ENCODE measurements at regions not wholly inside any gene's neighbourhood (a gene's known extent, or its start where the extent isn't known, plus 50 kb on each side); places are given as distances from the start of the nearest gene placed in this dataset.

DNA sequence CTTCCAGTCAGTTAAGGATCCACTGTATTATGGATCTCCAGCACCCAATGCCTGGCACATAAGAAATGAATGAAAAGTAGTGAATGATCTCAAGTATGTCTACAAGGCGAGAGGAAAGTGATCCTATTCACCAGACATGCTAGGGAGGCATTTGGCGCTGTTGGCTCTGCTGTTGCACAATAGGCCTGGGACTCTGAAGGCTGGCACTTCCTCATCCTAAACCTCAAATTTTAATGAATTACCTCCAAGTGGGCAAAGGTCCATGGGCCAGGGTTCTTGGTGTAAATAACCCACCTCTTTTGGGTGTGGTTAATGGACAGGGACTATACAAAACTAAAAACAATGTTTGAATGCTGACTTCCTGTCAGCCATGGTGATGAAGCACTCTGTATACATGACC, 173.4 kb upstream of the PZP start:
- CTCF ChIA-PET, result interaction anchor here (0.6 kb wide), 1 partner anchor 413 kb away, joined by 3 read pairs; no protein-coding TSS in a partner anchor
- TF ChIP-seq, protein P1, sequence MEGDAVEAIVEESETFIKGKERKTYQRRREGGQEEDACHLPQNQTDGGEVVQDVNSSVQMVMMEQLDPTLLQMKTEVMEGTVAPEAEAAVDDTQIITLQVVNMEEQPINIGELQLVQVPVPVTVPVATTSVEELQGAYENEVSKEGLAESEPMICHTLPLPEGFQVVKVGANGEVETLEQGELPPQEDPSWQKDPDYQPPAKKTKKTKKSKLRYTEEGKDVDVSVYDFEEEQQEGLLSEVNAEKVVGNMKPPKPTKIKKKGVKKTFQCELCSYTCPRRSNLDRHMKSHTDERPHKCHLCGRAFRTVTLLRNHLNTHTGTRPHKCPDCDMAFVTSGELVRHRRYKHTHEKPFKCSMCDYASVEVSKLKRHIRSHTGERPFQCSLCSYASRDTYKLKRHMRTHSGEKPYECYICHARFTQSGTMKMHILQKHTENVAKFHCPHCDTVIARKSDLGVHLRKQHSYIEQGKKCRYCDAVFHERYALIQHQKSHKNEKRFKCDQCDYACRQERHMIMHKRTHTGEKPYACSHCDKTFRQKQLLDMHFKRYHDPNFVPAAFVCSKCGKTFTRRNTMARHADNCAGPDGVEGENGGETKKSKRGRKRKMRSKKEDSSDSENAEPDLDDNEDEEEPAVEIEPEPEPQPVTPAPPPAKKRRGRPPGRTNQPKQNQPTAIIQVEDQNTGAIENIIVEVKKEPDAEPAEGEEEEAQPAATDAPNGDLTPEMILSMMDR (conservative IDR thresholded peaks at IDR 0.05; ENCODE audit: low read depth), result no peak
- no peak for DNase-seq (ENCODE audit: low spot score)
- POLR2A ChIA-PET (ENCODE audit: low non-redundant PET), result no interaction called here
- no peak overlapping the region for H3K27ac ChIP-seq

DNA sequence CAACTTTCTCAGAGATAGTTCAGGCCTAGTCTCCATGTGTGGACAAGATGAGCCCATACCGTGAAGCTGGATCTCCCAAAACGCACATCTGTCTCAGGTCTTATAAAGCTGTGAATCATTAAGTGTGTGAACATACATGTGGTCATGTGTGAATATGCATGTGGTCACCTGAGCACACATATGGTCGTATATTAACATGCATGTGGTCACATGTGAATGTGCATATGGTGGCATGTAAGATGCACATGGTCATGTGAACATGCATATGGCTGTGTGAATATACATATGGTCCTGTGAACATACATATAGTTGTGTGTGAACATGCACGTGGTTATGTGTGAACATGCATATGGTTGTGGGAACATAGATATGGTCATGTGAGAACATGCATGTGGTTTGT, 172.5 kb upstream of the PZP start:
- TF ChIP-seq, protein P1 (conservative IDR thresholded peaks at IDR 0.05; ENCODE audit: low read depth), result no peak
- DNase-seq (ENCODE audit: low spot score), result no peak
- CTCF ChIA-PET, result interaction anchor here (0.5 kb wide), 1 partner anchor 723 kb away, joined by 7 read pairs; no protein-coding TSS in a partner anchor
- POLR2A ChIA-PET (ENCODE audit: low non-redundant PET), result no interaction called here
- no peak overlapping the region for H3K27ac ChIP-seq

DNA sequence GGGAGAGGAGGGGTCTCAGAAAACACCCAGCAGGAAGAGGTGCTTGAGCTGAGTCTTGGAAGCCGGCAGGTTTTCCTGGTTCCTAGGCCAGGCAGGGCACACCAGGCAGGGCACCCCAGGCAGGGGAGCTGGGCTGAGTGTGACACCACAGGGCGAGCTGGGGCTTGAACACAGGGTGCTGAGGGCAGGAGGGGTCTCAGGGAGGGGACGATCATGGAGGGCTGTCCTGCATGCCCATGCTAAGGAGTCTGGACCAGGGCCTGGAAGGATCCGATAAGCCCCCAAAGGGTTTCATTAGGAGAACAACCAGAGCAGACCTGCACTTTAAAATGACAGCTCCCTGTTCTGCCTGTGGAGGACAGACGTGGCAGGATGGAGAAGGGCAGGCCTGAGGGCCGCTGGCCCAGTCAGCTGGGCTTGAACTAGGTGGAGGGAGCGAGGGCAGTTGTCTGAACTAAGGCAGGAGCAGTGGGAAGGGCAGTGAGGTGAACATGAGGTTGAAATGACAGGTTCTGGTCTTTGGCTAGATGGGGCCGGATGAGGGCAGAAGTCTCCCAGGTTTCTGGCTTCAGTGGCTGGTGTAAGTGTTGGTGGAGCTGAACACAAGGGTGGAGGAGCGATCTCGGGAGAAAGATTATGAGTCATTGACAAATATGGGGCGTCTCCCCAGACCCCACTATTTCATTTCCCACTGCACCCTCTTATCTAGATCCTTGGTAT, 171.0 kb upstream of the PZP start:
- TF ChIP-seq, protein P1 (conservative IDR thresholded peaks at IDR 0.05; ENCODE audit: low read depth), result no peak
- no peak overlapping the region for H3K27ac ChIP-seq
- ChIA-PET CTCF (interaction anchor here (0.5 to 1.4 kb wide), 5 partner anchors 38 to 316 kb away, joined by 3 to 10 read pairs (median 3); no protein-coding TSS in a partner anchor), POLR2A (ENCODE audit: low non-redundant PET) (no interaction called here)
- DNase-seq (ENCODE audit: low spot score), result no peak

DNA sequence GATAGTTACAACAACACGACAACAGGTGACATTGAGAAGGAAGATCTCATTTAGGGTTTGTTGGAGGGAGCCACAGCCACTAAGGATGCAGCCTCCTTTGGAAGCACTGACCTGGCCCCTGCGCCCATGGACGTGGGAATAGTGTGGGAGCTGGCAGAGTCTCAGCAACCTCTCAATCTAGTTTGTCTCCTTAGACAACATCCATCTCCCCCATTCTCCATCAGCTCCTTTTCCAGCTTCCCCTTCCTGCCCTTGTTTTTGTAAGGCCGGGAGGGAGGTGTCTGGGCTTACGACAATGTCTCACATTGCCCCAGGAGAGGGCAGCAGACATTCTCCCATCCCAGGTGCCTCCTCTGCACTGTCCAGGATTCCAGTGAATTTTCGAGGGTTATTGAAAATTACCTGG, 170.2 kb upstream of the PZP start:
- TF ChIP-seq, protein P1 (conservative IDR thresholded peaks at IDR 0.05; ENCODE audit: low read depth), result no peak
- ChIA-PET CTCF (interaction anchor here (0.6 to 0.8 kb wide), 3 partner anchors 11 to 788 kb away, joined by 3 to 6 read pairs (median 4); no protein-coding TSS in a partner anchor), POLR2A (ENCODE audit: low non-redundant PET) (no interaction called here)
- DNase-seq (ENCODE audit: low spot score), result peak; percentile 51
- H3K27ac ChIP-seq, result no peak overlapping the region

DNA sequence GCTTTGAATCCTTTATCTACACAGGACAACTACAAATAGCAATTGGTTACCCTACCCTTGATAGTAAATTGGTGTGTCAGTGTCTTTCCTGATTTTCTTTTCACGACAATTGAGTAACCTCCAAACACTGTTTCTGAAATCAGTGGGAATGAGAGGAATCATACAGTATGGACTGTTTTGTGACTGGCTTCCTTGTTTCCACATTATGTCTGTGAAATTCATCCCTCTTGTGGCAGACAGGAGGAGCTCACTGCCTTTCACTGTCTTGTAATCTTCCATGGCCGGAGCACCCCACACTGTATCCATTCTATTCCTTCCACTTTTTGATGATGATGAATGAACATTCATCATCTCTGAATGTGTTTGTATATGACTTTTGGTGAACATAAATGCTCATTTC, 164.0 kb upstream of the PZP start:
- ChIA-PET CTCF (interaction anchor here (0.7 to 0.8 kb wide), 3 partner anchors 39 to 423 kb away, joined by 3 to 6 read pairs (median 4); partner anchors contain the start of gene M6PR), POLR2A (ENCODE audit: low non-redundant PET) (no interaction called here)
- no peak overlapping the region for H3K27ac ChIP-seq
- DNase-seq (ENCODE audit: low spot score), result no peak
- TF ChIP-seq, protein P1 (conservative IDR thresholded peaks at IDR 0.05; ENCODE audit: low read depth), result no peak

DNA sequence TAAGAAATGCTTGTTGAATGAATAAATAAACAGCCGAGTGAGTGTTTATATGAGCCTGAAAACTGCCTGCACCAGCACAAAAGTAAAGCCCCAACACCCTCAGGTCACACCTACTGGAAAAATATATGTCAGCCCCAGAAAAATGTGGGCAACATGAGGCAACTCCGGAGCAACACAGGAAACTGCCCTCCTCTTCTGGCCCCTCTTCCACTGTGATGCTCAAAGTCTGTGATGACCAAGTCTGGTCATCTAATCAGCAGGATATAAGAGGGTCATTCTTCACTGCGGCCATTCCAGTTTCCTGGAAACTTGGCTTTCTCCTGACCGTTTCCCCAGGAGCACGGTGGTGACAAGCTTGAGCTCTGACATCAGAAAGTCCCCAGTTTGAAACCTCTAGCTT, 159.6 kb upstream of the PZP start:
- TF ChIP-seq, protein P1 (conservative IDR thresholded peaks at IDR 0.05; ENCODE audit: low read depth), result no peak
- CTCF ChIA-PET, result interaction anchor here (0.6 kb wide), 1 partner anchor 304 kb away, joined by 5 read pairs; no protein-coding TSS in a partner anchor
- H3K27ac ChIP-seq, result no peak overlapping the region
- POLR2A ChIA-PET (ENCODE audit: low non-redundant PET), result no interaction called here
- DNase-seq (ENCODE audit: low spot score), result no peak

All from RWPE1 (cell line).